ENCODE measurements at regions not wholly inside any gene's neighbourhood (a gene's known extent, or its start where the extent isn't known, plus 50 kb on each side); places are given as distances from the start of the nearest gene placed in this dataset.
"Not testable (repeated sequence)": the region's sequence is repeated elsewhere in the genome, so short reads cannot be mapped to it uniquely, and the experiment has no call there.

- no peak for DNase-seq
Measured at GRCh38 chr3:118127992-118128391, 906.7 kb downstream of the IGSF11 start.

GRCh38 chr3:118128886-118129285 lies 905.8 kb downstream of the IGSF11 start:
- no peak for DNase-seq

GRCh38 chr3:118137778-118138177 lies 896.9 kb downstream of the IGSF11 start:
- no peak for DNase-seq

GRCh38 chr3:118144919-118145318 lies 889.7 kb downstream of the IGSF11 start:
- no peak for DNase-seq

- no peak for DNase-seq
Measured at GRCh38 chr3:118146658-118147375, 887.8 kb downstream of the IGSF11 start.

GRCh38 chr3:118151164-118151563 lies 883.5 kb downstream of the IGSF11 start:
- DNase-seq = no peak

GRCh38 chr3:118162627-118163588 lies 871.7 kb downstream of the IGSF11 start:
- not testable (repeated sequence) for DNase-seq

GRCh38 chr3:118165413-118165812 lies 869.2 kb downstream of the IGSF11 start:
- DNase-seq = no peak

- DNase-seq = no peak
Measured at GRCh38 chr3:118167571-118167970, 867.1 kb downstream of the IGSF11 start.

- no peak for DNase-seq
Measured at GRCh38 chr3:118168175-118168574, 866.5 kb downstream of the IGSF11 start.

- no peak for DNase-seq
Measured at GRCh38 chr3:118171236-118171852, 863.3 kb downstream of the IGSF11 start.

- DNase-seq = no peak
Measured at GRCh38 chr3:118180853-118181252, 853.8 kb downstream of the IGSF11 start.

GRCh38 chr3:118181274-118181673 lies 853.4 kb downstream of the IGSF11 start:
- DNase-seq = no peak

- DNase-seq = peak in 1 of 56 donors; percentile 25
Measured at GRCh38 chr3:118186051-118186450, 848.6 kb downstream of the IGSF11 start.

- no peak for DNase-seq
Measured at GRCh38 chr3:118187221-118187620, 847.4 kb downstream of the IGSF11 start.

- DNase-seq = no peak
Measured at GRCh38 chr3:118196183-118196582, 838.5 kb downstream of the IGSF11 start.

GRCh38 chr3:118199044-118199443 lies 835.6 kb downstream of the IGSF11 start:
- no peak for DNase-seq

- no peak for DNase-seq
Measured at GRCh38 chr3:118204052-118204656, 830.5 kb downstream of the IGSF11 start.

GRCh38 chr3:118207271-118207670 lies 827.4 kb downstream of the IGSF11 start:
- peak in 2 of 56 donors; percentile 7 to 24 for DNase-seq

GRCh38 chr3:118208642-118209041 lies 826.0 kb downstream of the IGSF11 start:
- no peak for DNase-seq

GRCh38 chr3:118213892-118214291 lies 820.8 kb downstream of the IGSF11 start:
- DNase-seq = no peak

GRCh38 chr3:118226206-118226605 lies 808.4 kb downstream of the IGSF11 start:
- no peak for DNase-seq
